ENCODE measurements at regions not wholly inside any gene's neighbourhood (a gene's known extent, or its start where the extent isn't known, plus 50 kb on each side); places are given as distances from the start of the nearest gene placed in this dataset.

DNA sequence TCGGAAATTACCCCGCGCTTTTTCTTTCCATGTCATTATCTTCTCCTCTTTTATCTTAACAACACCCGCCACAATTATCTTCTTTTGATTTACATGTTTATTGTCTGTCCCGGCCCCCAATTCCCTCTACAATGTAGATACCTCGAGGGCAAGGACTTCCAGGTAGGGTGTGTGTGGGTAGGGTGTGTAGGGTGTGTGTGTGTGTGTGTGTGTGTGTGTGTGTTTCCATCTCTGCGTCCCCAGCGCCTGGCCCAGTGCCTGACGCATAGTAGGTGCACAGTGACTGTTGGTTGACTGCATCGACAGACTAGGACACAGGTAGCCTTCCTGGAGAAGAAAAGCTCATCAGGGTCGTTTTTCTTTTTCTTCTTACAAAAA, 103.1 kb downstream of the UCHL1 start:
- no peak for DNase-seq

- DNase-seq: peak; percentile 76 to 79
Measured at GRCh38 chr4:41360214-41360920, 103.6 kb downstream of the UCHL1 start.

DNA sequence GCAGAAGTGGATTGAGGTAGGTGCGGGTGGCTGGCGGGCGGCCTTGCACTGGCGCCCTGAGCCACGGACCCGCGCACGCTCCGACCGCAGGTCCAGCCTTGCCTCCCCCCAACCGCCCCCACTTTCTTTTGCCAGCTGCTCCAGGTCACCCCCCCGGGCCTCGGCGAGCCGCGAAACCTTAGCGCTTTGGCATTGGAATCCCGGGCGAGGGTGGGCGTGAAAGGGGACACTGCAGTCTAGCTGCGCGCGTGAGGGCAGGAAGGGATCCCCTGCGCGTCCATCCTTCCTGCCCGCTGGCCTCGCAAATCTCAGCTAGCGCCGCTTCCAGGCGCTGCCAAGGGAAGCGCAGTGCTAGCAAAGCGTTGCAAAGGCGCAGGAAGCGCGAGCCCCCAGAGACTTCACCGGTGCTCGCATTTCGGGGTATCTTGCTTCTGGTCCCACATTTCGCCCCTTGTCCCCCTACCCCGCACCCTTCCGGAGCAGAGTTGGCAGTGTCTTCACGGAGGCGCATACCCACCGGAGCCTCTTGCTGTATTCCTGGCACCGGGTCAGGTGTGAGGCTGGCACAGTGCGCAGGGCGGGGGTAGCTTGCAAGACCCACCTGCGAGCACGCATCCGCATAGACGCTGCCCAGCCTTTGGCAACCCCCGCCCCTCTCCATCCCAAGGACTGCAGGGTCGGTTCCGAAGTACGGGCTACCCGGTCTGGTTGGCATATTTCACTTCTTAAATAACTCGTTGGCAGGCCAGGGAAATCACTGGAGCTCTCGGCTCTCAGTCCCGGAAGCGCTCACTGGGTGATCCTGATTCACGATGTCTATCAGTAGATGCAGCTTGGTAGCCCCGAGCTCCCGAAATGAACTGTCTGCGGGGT, 104.4 kb downstream of the UCHL1 start:
- DNase-seq: peak in 1 of 2 donors; percentile 72

GRCh38 chr4:41361794-41362526, 105.2 kb downstream of the UCHL1 start:
- no peak for DNase-seq

- no peak for DNase-seq
Measured at GRCh38 chr4:41362621-41363383, 106.1 kb downstream of the UCHL1 start.

DNA sequence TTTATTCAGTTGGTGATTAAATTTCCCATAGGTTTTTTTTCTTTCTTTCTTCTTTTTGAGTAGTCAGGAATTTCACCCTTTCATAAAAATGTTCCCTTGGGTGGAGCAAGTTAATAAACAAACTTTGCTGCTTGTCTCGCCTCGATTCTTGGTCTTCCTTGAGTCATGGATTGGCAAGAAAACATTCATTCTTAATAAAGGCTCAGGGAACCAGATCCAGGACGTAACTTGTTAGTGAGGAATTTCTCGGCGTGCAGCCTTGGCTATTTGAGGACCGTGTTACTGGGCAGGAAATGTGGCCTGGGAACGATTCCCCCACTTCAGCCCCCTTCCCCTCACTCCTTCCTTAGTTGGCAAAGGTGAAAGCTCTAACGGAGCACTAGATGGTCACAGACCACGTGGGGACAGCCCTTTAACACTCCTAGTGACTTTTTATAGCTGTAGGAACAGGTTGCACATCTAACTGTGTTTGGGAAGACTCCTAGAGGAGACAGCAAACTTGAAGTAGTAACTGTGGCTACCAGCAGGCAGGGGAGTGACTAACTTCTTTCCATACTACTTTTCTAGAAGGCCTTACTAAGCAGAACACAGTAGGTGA, 106.8 kb downstream of the UCHL1 start:
- DNase-seq: no peak

GRCh38 chr4:41364876-41365275, 108.1 kb downstream of the UCHL1 start:
- no peak for DNase-seq

GRCh38 chr4:41365681-41366080, 109.0 kb downstream of the UCHL1 start:
- no peak for DNase-seq

- no peak for DNase-seq
Measured at GRCh38 chr4:41366911-41367517, 110.3 kb downstream of the UCHL1 start.

GRCh38 chr4:41369680-41370079, 113.0 kb downstream of the UCHL1 start:
- DNase-seq: no peak

- DNase-seq: no peak
Measured at GRCh38 chr4:41373221-41373620, 116.5 kb downstream of the UCHL1 start.

- DNase-seq: no peak
Measured at GRCh38 chr4:41374490-41374889, 117.8 kb downstream of the UCHL1 start.

DNA sequence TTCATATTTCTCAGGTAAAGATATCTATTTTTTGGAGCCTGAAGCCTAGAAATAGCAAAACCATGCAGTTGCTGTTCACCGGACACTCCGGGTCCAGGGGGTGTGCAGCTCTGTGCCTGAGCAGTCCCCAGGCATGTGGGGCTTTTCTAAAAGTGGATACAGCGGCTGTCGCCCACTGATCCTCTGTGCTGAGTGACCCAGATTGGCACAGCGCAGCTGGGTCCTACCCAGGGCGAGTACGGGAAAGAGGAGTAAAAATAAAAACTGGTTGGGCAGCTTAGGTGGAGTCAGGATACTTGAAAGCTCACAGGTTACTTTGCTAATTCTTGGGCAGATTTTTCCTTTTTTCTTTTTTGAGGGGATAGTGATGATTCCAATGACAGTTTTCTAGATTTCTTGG, 118.8 kb downstream of the UCHL1 start:
- DNase-seq: no peak

GRCh38 chr4:41377196-41377595, 120.5 kb downstream of the UCHL1 start:
- no peak for DNase-seq

DNA sequence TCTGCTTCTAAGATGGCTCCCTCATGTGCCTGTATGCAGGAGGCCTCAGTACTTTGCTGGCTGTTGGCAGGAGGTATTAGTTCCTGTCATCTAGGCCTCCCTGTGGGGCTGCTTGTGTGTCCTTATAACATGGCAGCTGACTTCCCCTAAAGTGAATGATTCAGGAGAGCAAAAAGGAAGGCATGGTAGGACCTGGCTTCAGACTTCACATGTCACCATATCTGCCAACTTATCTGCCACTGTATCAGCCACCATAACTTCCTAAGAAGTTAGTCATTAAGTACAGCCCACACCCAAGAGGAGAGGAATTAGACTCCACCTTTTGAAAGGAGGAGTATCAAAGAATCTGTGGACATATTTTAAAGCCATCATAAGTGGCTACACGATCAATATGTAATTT, 122.5 kb downstream of the UCHL1 start:
- DNase-seq: no peak

DNA sequence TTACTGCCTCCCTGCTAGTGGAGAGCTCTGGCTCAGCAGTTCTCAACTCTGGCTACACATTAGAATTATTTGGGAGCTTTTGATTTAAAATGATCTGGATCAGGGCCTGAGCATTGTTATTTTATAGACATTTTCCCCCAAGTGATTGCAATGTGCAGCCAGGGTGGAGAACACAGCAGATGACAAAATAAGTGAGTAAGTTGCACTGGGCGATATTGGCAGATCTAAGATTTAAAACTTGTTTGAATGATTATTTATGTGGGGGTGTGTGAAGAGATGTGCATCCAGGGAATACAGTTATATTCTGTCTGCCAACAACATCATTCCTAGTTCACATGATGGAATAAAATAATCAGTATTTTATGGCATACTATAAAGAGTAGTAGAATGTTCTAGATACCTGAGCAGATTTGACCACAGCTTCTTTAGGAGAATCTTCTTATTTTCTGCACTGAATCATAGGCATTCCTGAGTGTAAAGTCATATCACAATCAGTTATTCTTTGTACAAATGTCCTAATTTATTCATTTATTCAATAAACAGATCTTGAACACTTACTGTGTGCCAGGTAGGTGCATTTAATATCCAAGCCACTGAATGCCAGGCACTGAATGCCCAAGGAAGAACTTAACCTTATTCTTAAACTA, 123.9 kb downstream of the UCHL1 start:
- no peak for DNase-seq

DNA sequence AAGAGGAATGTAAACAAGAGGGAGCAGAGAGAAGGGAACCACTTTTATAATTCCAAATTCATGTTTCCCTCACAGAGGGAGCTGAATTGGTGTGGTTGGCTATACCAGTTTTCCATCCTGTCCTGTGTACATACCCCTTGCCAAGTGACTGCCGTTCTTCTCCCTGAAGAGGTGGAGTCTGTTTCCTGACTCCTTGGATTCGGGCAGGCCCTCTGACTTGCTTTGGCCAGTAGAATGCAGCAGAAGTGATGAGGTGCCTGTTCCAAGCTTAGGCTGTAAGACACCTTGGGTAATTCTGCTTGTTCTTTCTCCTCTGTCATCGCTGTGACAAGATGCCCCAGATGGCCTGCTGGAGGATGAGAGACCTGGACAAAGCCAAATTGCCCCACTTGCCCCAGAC, 124.7 kb downstream of the UCHL1 start:
- DNase-seq: no peak

DNA sequence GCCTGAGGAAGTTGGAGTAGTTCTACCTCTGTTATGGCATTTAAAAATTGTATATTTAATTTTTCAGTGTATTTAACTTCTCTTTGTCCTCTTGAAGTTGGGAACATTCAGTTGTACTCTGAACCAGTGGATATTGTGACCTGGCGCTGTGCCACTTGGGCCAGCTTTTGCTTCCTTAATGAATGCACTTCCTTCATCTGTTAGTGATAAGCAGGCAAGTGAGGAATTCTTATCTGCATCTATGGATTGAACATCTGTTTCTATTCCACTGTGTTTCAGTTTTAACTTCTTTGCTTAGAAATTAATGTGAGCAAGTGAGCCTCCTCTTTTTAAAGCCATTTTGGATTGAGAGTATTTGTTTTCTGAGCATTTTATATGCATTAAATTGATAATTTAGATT, 128.3 kb downstream of the UCHL1 start:
- DNase-seq: peak; percentile 56 to 57

DNA sequence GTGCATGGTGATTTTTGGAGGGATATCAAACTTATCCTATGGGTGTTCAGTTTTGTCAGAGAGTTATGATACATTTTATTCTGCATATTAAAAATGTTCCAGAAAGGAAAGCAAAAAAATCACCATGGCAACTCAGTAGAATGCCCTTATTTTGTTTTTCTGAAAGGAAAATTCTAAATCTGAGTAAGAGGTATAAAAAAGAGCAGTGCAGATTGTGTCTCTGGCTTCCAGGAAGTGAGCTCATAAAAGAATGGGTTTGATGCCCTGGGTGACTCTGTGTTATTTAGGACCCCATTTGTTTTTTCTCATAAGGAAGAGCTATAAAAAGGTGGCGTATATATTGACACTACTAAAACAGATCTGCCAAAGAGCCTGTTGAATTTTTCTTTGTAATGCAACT, 128.8 kb downstream of the UCHL1 start:
- no peak for DNase-seq

- no peak for DNase-seq
Measured at GRCh38 chr4:41388080-41388479, 131.4 kb downstream of the UCHL1 start.
